ENCODE measurements at regions not wholly inside any gene's neighbourhood (a gene's known extent, or its start where the extent isn't known, plus 50 kb on each side); places are given as distances from the start of the nearest gene placed in this dataset.

GRCh38 chr4:17164666-17165065, 266.2 kb upstream of the LDB2 start:
- no peaks in the 10 kb centered on the region for H3K36me3 ChIP-seq
- H3K9me3 ChIP-seq = no peaks in the 10 kb centered on the region
- no peak for DNase-seq
- no peaks in the 10 kb centered on the region for H3K4me1 ChIP-seq
- H3K27me3 ChIP-seq = no peaks in the 10 kb centered on the region
- TF ChIP-seq POLR2A (IDR thresholded peaks at IDR 0.05) (no peak), CTCF (IDR thresholded peaks at IDR 0.05) (no peak)
- H3K4me3 ChIP-seq = no peak overlapping the region
- no peak overlapping the region for H3K27ac ChIP-seq

GRCh38 chr4:17163156-17163771, 264.8 kb upstream of the LDB2 start:
- Histone ChIP-seq H3K4me3 (no peak overlapping the region), H3K36me3 (no peaks in the 10 kb centered on the region), H3K27ac (no peak overlapping the region), H3K9me3 (no peaks in the 10 kb centered on the region), H3K4me1 (no peaks in the 10 kb centered on the region), H3K27me3 (no peaks in the 10 kb centered on the region)
- no peak for DNase-seq
- no peak for TF ChIP-seq POLR2A (IDR thresholded peaks at IDR 0.05)

- no peaks in the 10 kb centered on the region for H3K27me3 ChIP-seq
- no peak overlapping the region for H3K4me3 ChIP-seq
- H3K9me3 ChIP-seq = no peaks in the 10 kb centered on the region
- DNase-seq = no peak
- no peaks in the 10 kb centered on the region for H3K4me1 ChIP-seq
- no peaks in the 10 kb centered on the region for H3K36me3 ChIP-seq
- no peak overlapping the region for H3K27ac ChIP-seq
- TF ChIP-seq CTCF (IDR thresholded peaks at IDR 0.05) (no peak), POLR2A (IDR thresholded peaks at IDR 0.05) (no peak)
These were observed 258.9 kb upstream of the LDB2 start for GRCh38 chr4:17157304-17157703.

- no peak for DNase-seq
- H3K9me3 ChIP-seq = no peaks in the 10 kb centered on the region
- no peaks in the 10 kb centered on the region for H3K27me3 ChIP-seq
- H3K36me3 ChIP-seq = no peaks in the 10 kb centered on the region
- no peak for TF ChIP-seq CTCF (IDR thresholded peaks at IDR 0.05)
- TF ChIP-seq POLR2A (IDR thresholded peaks at IDR 0.05) = no peak
- H3K4me3 ChIP-seq = no peak overlapping the region
- no peaks in the 10 kb centered on the region for H3K4me1 ChIP-seq
- H3K27ac ChIP-seq = no peak overlapping the region
These were observed 257.0 kb upstream of the LDB2 start for GRCh38 chr4:17155486-17155885.

GRCh38 chr4:17153572-17153971, 255.1 kb upstream of the LDB2 start:
- no peaks in the 10 kb centered on the region for H3K4me1 ChIP-seq
- DNase-seq = no peak
- TF ChIP-seq POLR2A (IDR thresholded peaks at IDR 0.05) = no peak
- TF ChIP-seq CTCF (IDR thresholded peaks at IDR 0.05) = no peak
- no peak overlapping the region for H3K4me3 ChIP-seq
- no peak overlapping the region for H3K27ac ChIP-seq
- H3K9me3 ChIP-seq = no peaks in the 10 kb centered on the region
- H3K27me3 ChIP-seq = no peaks in the 10 kb centered on the region
- H3K36me3 ChIP-seq = no peaks in the 10 kb centered on the region

- TF ChIP-seq CTCF (IDR thresholded peaks at IDR 0.05) (no peak), POLR2A (IDR thresholded peaks at IDR 0.05) (no peak)
- Histone ChIP-seq H3K9me3 (no peaks in the 10 kb centered on the region), H3K27me3 (no peaks in the 10 kb centered on the region), H3K4me3 (no peak overlapping the region), H3K4me1 (no peaks in the 10 kb centered on the region), H3K27ac (no peak overlapping the region), H3K36me3 (no peaks in the 10 kb centered on the region)
- DNase-seq = no peak
These were observed 254.6 kb upstream of the LDB2 start for GRCh38 chr4:17152941-17153540.
